Endodermal cell (in vitro differentiated cells): ENCODE measurements at regions not wholly inside any gene's neighbourhood (a gene's known extent, or its start where the extent isn't known, plus 50 kb on each side); places are given as distances from the start of the nearest gene placed in this dataset.

Experiments used
- DNase-seq: peaks from one replicate; pipeline ENCODE4 v3.0.0-alpha.2; 2017
- H3K27ac ChIP-seq: 2 replicates; pipeline ENCODE4 v1.5.1; 2013; ENCODE audit warnings: mild to moderate bottlenecking, low read depth, low read length, moderate library complexity
- H3K27me3 ChIP-seq: 2 replicates; pipeline ENCODE4 v1.6.1; 2013; ENCODE audit warnings: mild to moderate bottlenecking, low read length, moderate library complexity; ENCODE audit not compliant: insufficient read depth, control insufficient read depth, poor library complexity, severe bottlenecking
- H3K36me3 ChIP-seq: 2 replicates; pipeline ENCODE4 v1.7.0; 2013; ENCODE audit warnings: mild to moderate bottlenecking, low read length, moderate library complexity; ENCODE audit not compliant: control insufficient read depth, insufficient read depth
- H3K4me1 ChIP-seq: one replicate; pipeline ENCODE4 v1.7.0; 2013; ENCODE audit warnings: low read length; ENCODE audit not compliant: control insufficient read depth, insufficient read depth
- H3K4me3 ChIP-seq: 2 replicates; pipeline ENCODE4 v1.5.1; 2013; ENCODE audit warnings: mild to moderate bottlenecking, low read length, moderate library complexity
- H3K9ac ChIP-seq: 2 replicates; pipeline ENCODE4 v1.6.1; 2013; ENCODE audit warnings: mild to moderate bottlenecking, low read length, moderate library complexity; ENCODE audit not compliant: poor library complexity, severe bottlenecking; ENCODE audit errors: extremely low read depth
- H3K9me3 ChIP-seq: 2 replicates; pipeline ENCODE4 v1.6.1; 2013; ENCODE audit warnings: mild to moderate bottlenecking, low read length, moderate library complexity; ENCODE audit not compliant: control insufficient read depth
- H3K27ac Mint-ChIP-seq: 2 replicates; pipeline ENCODE4 v1.8.0; 2020; ENCODE audit warnings: mixed read lengths
- H3K27me3 Mint-ChIP-seq: 2 replicates; pipeline ENCODE4 v1.8.0; 2021; ENCODE audit warnings: mild to moderate bottlenecking, mixed read lengths; ENCODE audit not compliant: insufficient read depth
- H3K36me3 Mint-ChIP-seq: 2 replicates; pipeline ENCODE4 v1.8.0; 2020; ENCODE audit warnings: low read depth, mixed read lengths
- H3K4me1 Mint-ChIP-seq: 2 replicates; pipeline ENCODE4 v1.8.0; 2020; ENCODE audit warnings: mixed read lengths
- H3K4me3 Mint-ChIP-seq: 2 replicates; pipeline ENCODE4 v1.8.0; 2020; ENCODE audit warnings: mild to moderate bottlenecking, moderate library complexity, mixed read lengths
- H3K9me3 Mint-ChIP-seq: 2 replicates; pipeline ENCODE4 v1.8.0; 2020; ENCODE audit warnings: mild to moderate bottlenecking, mixed read lengths
- WGBS, 2 experiments: methylation state at CpG; one replicate each; pipeline versions ENCODE4 v1.1.5 to v1.1.7; 2013; ENCODE audit warnings: missing lambda C conversion rate in 2 of 2, mixed read lengths in 1 of 2; ENCODE audit not compliant: insufficient coverage in 1 of 2, insufficient read length in 1 of 2; 5-methylcytosine and 5-hydroxymethylcytosine counted together
- TF ChIP-seq, protein P1 (sequence below): fragments of 200-600 bp; sonication (generic); conservative IDR thresholded peaks from 2 replicates; pipeline ENCODE4 v1.5.0; 2021; ENCODE audit warnings: antibody characterized with exemption, mild to moderate bottlenecking

GRCh38 chr4:138553001-138553845 is 311.1 kb upstream of the SLC7A11 start:
- H3K27me3 ChIP-seq, result no peaks in the 10 kb centered on the region
- TF ChIP-seq, protein P1, sequence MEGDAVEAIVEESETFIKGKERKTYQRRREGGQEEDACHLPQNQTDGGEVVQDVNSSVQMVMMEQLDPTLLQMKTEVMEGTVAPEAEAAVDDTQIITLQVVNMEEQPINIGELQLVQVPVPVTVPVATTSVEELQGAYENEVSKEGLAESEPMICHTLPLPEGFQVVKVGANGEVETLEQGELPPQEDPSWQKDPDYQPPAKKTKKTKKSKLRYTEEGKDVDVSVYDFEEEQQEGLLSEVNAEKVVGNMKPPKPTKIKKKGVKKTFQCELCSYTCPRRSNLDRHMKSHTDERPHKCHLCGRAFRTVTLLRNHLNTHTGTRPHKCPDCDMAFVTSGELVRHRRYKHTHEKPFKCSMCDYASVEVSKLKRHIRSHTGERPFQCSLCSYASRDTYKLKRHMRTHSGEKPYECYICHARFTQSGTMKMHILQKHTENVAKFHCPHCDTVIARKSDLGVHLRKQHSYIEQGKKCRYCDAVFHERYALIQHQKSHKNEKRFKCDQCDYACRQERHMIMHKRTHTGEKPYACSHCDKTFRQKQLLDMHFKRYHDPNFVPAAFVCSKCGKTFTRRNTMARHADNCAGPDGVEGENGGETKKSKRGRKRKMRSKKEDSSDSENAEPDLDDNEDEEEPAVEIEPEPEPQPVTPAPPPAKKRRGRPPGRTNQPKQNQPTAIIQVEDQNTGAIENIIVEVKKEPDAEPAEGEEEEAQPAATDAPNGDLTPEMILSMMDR, result no peak
- Mint-ChIP-seq H3K4me3 (no peak overlapping the region), H3K27me3 (no peaks in the 10 kb centered on the region), H3K36me3 (peaks cover 4% of the 10 kb centered on the region), H3K9me3 (peaks cover 10% of the 10 kb centered on the region), H3K27ac (no peak overlapping the region), H3K4me1 (peaks cover 6% of the 10 kb centered on the region)
- no peaks in the 10 kb centered on the region for H3K4me1 ChIP-seq
- no peak overlapping the region for H3K27ac ChIP-seq
- no peaks in the 10 kb centered on the region for H3K9me3 ChIP-seq
- no peaks in the 10 kb centered on the region for H3K36me3 ChIP-seq
- no peak overlapping the region for H3K9ac ChIP-seq
- no peak overlapping the region for H3K4me3 ChIP-seq
- DNase-seq, result no peak
- 91 to 93% methylated on average over 20 to 48 of the region's 49 CpGs for WGBS, 2 experiments

- Mint-ChIP-seq H3K27me3 (no peaks in the 10 kb centered on the region), H3K9me3 (peaks cover 14% of the 10 kb centered on the region), H3K27ac (no peak overlapping the region), H3K4me3 (no peak overlapping the region), H3K4me1 (no peaks in the 10 kb centered on the region), H3K36me3 (no peaks in the 10 kb centered on the region)
- TF ChIP-seq, protein P1, result no peak
- no peak for DNase-seq
- Histone ChIP-seq H3K36me3 (no peaks in the 10 kb centered on the region), H3K9me3 (no peaks in the 10 kb centered on the region), H3K4me3 (no peak overlapping the region), H3K27ac (no peak overlapping the region), H3K27me3 (no peaks in the 10 kb centered on the region), H3K4me1 (no peaks in the 10 kb centered on the region), H3K9ac (no peak overlapping the region)
- WGBS, 2 experiments, result 95 to 100% methylated on average over 1 of the region's 1 CpG
Measured at GRCh38 chr4:138542191-138542776, 300.1 kb upstream of the SLC7A11 start.

DNA sequence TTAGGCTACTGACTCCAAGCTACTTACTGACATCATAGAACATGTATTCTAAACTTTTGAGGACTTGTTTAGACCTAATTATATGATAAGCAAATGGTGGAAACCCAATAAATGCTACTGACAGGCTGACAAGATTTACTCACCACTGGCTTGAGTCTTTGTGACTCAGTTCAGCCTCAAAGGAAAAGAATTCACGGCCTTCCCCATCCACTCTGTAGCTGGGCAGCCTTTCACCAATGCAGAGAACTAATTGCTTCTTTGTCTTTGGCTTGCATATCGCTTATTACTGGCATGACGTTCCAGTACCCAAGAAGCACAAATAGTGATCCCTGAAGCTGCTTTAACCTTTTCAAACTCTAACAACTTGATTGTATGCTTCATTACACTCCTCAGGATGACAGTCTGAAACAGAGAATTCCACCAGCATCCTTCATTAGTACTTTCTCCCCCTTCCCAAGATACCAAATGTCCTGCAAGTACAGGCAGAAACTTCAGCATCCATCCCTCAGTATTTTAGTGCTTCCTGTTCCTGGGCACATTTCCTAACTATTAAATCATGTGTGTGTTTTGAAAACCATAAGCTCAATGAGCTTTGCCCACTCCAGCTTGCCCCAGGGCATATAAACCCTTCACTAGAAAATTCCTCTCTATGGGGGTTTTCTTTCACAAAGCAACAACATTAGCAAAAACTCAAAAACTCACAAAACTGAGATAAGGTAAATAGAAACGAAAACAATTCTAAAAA is 298.1 kb upstream of the SLC7A11 start:
- Mint-ChIP-seq H3K9me3 (peaks cover 7% of the 10 kb centered on the region), H3K27ac (no peak overlapping the region), H3K27me3 (no peaks in the 10 kb centered on the region), H3K4me3 (no peak overlapping the region), H3K4me1 (no peaks in the 10 kb centered on the region), H3K36me3 (no peaks in the 10 kb centered on the region)
- no peak overlapping the region for H3K9ac ChIP-seq
- H3K4me3 ChIP-seq, result no peak overlapping the region
- no peaks in the 10 kb centered on the region for H3K36me3 ChIP-seq
- H3K9me3 ChIP-seq, result no peaks in the 10 kb centered on the region
- TF ChIP-seq, protein P1, result no peak
- no peak for DNase-seq
- H3K27me3 ChIP-seq, result no peaks in the 10 kb centered on the region
- H3K27ac ChIP-seq, result no peak overlapping the region
- 86 to 100% methylated on average over 1 to 4 of the region's 4 CpGs for WGBS, 2 experiments
- no peaks in the 10 kb centered on the region for H3K4me1 ChIP-seq
